GM12864 (cell line): ENCODE measurements at regions not wholly inside any gene's neighbourhood (a gene's known extent, or its start where the extent isn't known, plus 50 kb on each side); places are given as distances from the start of the nearest gene placed in this dataset.

Experiments used
- DNase-seq: peaks from one replicate; pipeline ENCODE4 v3.0.0-alpha.2; 2011; ENCODE audit warnings: low read depth
- H3K4me3 ChIP-seq: 2 replicates; pipeline ENCODE4 v1.5.1; 2011; ENCODE audit warnings: mild to moderate bottlenecking, low read depth, low read length, control low read depth
- TF ChIP-seq, protein P1 (sequence below): IDR thresholded peaks from 2 replicates; pipeline ENCODE4 v1.5.1; 2011; ENCODE audit warnings: low read depth, mild to moderate bottlenecking, moderate library complexity, low read length, control low read depth, inconsistent platforms; ENCODE audit errors: missing control alignments

- DNase-seq: no peak
- TF ChIP-seq, protein P1, sequence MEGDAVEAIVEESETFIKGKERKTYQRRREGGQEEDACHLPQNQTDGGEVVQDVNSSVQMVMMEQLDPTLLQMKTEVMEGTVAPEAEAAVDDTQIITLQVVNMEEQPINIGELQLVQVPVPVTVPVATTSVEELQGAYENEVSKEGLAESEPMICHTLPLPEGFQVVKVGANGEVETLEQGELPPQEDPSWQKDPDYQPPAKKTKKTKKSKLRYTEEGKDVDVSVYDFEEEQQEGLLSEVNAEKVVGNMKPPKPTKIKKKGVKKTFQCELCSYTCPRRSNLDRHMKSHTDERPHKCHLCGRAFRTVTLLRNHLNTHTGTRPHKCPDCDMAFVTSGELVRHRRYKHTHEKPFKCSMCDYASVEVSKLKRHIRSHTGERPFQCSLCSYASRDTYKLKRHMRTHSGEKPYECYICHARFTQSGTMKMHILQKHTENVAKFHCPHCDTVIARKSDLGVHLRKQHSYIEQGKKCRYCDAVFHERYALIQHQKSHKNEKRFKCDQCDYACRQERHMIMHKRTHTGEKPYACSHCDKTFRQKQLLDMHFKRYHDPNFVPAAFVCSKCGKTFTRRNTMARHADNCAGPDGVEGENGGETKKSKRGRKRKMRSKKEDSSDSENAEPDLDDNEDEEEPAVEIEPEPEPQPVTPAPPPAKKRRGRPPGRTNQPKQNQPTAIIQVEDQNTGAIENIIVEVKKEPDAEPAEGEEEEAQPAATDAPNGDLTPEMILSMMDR: no peak
These were observed 95.8 kb upstream of the SLC25A36 start for GRCh38 chr3:140845882-140846281.

DNA sequence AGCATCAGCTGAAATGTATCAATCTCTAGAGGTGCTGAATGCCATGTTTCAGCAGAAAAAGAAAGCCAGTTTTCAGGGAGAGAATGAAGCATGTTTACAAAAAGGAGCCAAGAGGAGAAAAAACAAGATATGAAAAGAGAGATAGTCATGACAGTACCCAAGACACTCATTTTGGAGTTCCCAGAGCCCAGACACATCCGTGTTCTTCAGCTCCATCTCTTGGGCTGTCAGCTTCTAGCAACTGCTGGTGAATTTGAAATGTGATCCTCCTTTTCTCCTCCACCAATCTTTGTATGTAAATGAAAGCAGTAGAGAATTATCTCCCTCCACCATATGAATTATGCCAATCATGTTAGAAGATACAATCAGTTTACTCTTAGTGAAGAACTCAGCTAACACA is 93.0 kb upstream of the SLC25A36 start:
- TF ChIP-seq, protein P1: peak; percentile 8
- no peak overlapping the region for H3K4me3 ChIP-seq
- no peak for DNase-seq

More at GRCh38 chr3:140845882-140846281, 95.8 kb upstream of the SLC25A36 start:
- no peak overlapping the region for H3K4me3 ChIP-seq

DNA sequence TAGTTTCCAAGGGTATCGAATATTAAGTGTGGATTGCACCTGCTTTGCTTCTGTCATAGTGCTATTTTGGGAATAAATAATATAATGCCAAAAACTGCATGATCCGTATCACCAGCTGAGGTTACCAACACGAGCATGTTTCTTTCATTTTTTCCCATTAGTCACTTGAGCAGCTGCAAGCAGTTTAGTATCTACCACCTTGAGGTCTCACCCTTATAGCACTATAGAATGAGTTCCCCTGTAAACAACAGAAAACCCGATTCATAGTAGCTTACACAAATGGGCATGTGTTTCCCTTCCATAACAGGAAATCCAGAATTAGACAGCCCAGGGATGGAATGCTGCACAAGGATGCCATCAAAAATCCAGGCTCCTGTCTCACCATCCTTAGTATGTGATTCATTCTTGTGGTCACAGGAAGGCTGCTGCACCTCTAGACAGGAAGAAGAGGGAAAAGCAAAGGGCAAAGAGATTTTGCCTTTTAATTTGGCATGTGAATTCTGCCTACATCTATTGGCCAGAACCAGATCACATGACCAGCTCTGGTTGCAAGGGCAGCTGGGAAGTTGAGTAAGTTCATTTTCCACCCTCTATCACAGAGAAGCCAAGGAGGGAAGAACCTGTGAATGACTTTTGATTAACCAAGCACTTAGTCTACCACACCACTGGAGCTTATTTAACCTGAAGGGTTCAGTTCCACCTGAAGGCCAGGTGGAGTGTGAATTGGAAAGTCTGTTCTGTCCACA is 91.3 kb upstream of the SLC25A36 start:
- no peak overlapping the region for H3K4me3 ChIP-seq
- no peak for DNase-seq
- TF ChIP-seq, protein P1: no peak

DNA sequence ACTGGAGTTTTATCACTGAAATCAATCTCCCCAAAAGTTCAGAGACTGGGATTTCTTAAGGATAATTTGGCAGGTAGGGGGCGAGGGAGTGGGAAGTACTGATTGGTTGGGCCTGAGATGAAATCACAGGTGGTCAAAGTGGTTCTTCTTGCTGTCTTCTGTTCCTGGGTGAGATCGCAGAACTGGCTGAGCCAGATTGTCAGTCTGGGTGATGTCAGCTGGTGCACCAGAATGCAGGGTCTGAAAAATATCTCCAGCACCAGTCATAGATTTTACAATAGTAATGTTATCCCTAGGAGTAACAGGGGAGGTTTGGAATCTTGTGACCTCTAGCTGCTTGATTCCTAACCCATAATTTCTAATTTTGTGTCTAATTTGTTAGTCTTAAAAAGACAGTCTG is 86.7 kb upstream of the SLC25A36 start:
- H3K4me3 ChIP-seq: no peak overlapping the region
- TF ChIP-seq, protein P1: no peak
- DNase-seq: no peak

- no peak overlapping the region for H3K4me3 ChIP-seq
- no peak for DNase-seq
- TF ChIP-seq, protein P1: no peak
These were observed 84.7 kb upstream of the SLC25A36 start for GRCh38 chr3:140856905-140857304.

GRCh38 chr3:140857993-140858392 is 83.6 kb upstream of the SLC25A36 start:
- TF ChIP-seq, protein P1: no peak
- DNase-seq: no peak
- H3K4me3 ChIP-seq: no peak overlapping the region
